ENCODE measurements at regions not wholly inside any gene's neighbourhood (a gene's known extent, or its start where the extent isn't known, plus 50 kb on each side); places are given as distances from the start of the nearest gene placed in this dataset.

DNA sequence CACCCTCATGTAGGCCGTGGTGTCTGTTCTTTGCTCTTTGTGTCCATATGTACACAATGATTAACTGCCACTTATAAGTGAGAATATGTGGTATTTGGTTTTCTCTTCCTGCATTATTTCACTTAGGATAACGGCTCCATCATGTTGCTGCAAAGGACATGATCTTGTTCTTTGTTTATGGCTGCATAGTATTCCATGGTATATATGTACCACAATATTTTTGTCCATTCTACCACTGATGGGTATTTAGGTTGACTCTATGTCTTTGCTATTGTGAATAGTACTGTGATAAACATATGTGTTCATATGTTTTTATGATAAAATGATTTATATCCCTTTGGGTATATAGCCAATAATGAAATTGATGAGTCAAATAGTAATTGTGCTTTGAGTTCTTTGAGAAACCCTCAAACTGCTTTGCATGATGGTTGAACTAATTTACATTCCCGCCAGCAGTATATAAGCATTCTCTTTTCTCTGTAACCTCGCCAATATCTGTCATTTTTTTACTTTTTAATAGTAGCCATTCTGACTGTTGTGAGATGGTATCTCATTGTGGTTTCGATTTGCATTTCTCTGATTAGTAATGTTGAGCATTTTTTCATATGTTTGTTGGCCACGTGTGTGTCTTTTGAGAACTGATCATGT is 174.4 kb upstream of the NT5E start:
- TF ChIP-seq, protein P1, sequence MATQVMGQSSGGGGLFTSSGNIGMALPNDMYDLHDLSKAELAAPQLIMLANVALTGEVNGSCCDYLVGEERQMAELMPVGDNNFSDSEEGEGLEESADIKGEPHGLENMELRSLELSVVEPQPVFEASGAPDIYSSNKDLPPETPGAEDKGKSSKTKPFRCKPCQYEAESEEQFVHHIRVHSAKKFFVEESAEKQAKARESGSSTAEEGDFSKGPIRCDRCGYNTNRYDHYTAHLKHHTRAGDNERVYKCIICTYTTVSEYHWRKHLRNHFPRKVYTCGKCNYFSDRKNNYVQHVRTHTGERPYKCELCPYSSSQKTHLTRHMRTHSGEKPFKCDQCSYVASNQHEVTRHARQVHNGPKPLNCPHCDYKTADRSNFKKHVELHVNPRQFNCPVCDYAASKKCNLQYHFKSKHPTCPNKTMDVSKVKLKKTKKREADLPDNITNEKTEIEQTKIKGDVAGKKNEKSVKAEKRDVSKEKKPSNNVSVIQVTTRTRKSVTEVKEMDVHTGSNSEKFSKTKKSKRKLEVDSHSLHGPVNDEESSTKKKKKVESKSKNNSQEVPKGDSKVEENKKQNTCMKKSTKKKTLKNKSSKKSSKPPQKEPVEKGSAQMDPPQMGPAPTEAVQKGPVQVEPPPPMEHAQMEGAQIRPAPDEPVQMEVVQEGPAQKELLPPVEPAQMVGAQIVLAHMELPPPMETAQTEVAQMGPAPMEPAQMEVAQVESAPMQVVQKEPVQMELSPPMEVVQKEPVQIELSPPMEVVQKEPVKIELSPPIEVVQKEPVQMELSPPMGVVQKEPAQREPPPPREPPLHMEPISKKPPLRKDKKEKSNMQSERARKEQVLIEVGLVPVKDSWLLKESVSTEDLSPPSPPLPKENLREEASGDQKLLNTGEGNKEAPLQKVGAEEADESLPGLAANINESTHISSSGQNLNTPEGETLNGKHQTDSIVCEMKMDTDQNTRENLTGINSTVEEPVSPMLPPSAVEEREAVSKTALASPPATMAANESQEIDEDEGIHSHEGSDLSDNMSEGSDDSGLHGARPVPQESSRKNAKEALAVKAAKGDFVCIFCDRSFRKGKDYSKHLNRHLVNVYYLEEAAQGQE (IDR thresholded peaks at IDR 0.05; ENCODE audit: low read depth): no peak
- TF ChIP-seq RAD21 (IDR thresholded peaks at IDR 0.05; ENCODE audit: low read depth) (no peak), USF1 (IDR thresholded peaks at IDR 0.05) (no peak), TAF1 (IDR thresholded peaks at IDR 0.05; ENCODE audit: low read depth) (no peak), ZBTB7A (IDR thresholded peaks at IDR 0.05; ENCODE audit: low read depth) (no peak)
- TF ChIP-seq, protein P2, sequence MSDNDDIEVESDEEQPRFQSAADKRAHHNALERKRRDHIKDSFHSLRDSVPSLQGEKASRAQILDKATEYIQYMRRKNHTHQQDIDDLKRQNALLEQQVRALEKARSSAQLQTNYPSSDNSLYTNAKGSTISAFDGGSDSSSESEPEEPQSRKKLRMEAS (IDR thresholded peaks at IDR 0.05): no peak

Data from Ishikawa (cell line).